Activated naive CD4-positive, alpha-beta T cell treated with anti-CD3 and anti-CD28 coated beads for 36 hours (primary cell): ENCODE measurements at regions not wholly inside any gene's neighbourhood (a gene's known extent, or its start where the extent isn't known, plus 50 kb on each side); places are given as distances from the start of the nearest gene placed in this dataset.
"Not testable (repeated sequence)": the region's sequence is repeated elsewhere in the genome, so short reads cannot be mapped to it uniquely, and the experiment has no call there.

Source experiments
- CTCF ChIA-PET: fragments of 350-600 bp; sonication (Branson Sonifier 250); formaldehyde crosslinking; loops from one replicate; lab custom pipeline; 2021; ENCODE audit warnings: antibody characterized with exemption; lab: Charles Lee
- DNase-seq: peaks from one replicate; pipeline ENCODE4 v3.0.0-alpha.2; 2020
- H3K27ac Mint-ChIP-seq: one replicate; pipeline ENCODE4 v1.8.0; 2021; ENCODE audit warnings: mild to moderate bottlenecking, mixed read lengths
- H3K27me3 Mint-ChIP-seq: one replicate; pipeline ENCODE4 v1.8.0; 2021; ENCODE audit warnings: low read depth, mixed read lengths
- H3K36me3 Mint-ChIP-seq: one replicate; pipeline ENCODE4 v1.8.0; 2021; ENCODE audit warnings: low read depth, mixed read lengths
- H3K4me1 Mint-ChIP-seq: one replicate; pipeline ENCODE4 v1.8.0; 2021; ENCODE audit warnings: low read depth, mixed read lengths
- H3K4me3 Mint-ChIP-seq: one replicate; pipeline ENCODE4 v1.8.0; 2021; ENCODE audit warnings: mild to moderate bottlenecking, moderate library complexity, mixed read lengths
- H3K9me3 Mint-ChIP-seq: one replicate; pipeline ENCODE4 v1.8.0; 2021; ENCODE audit warnings: mixed read lengths
- intact Hi-C: fragments of 100-400 bp; cut with micrococcal nuclease; formaldehyde crosslinking; loops from one replicate; pipeline ENCODE4 v1.15.1; 2023

- H3K4me1 Mint-ChIP-seq = peaks cover 7% of the 10 kb centered on the region
- peaks cover 9% of the 10 kb centered on the region for H3K9me3 Mint-ChIP-seq
- H3K27ac Mint-ChIP-seq = no peak overlapping the region
- no peak overlapping the region for H3K4me3 Mint-ChIP-seq
- H3K36me3 Mint-ChIP-seq = no peaks in the 10 kb centered on the region
- no peak for DNase-seq
- intact Hi-C loops = no loop called here
- CTCF ChIA-PET = no interaction called here
- peaks cover 17% of the 10 kb centered on the region for H3K27me3 Mint-ChIP-seq
Measured at GRCh38 chr7:92964141-92964540, 127.8 kb upstream of the CDK6 start.

GRCh38 chr7:92963566-92963965 lies 127.2 kb upstream of the CDK6 start:
- H3K9me3 Mint-ChIP-seq = peaks cover 9% of the 10 kb centered on the region
- H3K36me3 Mint-ChIP-seq = no peaks in the 10 kb centered on the region
- intact Hi-C loops = no loop called here
- peaks cover 15% of the 10 kb centered on the region for H3K27me3 Mint-ChIP-seq
- CTCF ChIA-PET = no interaction called here
- H3K4me1 Mint-ChIP-seq = peaks cover 3% of the 10 kb centered on the region
- no peak overlapping the region for H3K27ac Mint-ChIP-seq
- DNase-seq = no peak
- no peak overlapping the region for H3K4me3 Mint-ChIP-seq

GRCh38 chr7:92961961-92962360 lies 125.6 kb upstream of the CDK6 start:
- CTCF ChIA-PET = interaction anchor here (0.6 kb wide), 1 partner anchor 85 kb away, joined by 3 read pairs; no protein-coding TSS in a partner anchor
- H3K9me3 Mint-ChIP-seq = peaks cover 14% of the 10 kb centered on the region
- no peak for DNase-seq
- intact Hi-C loops = no loop called here
- no peak overlapping the region for H3K27ac Mint-ChIP-seq
- no peaks in the 10 kb centered on the region for H3K36me3 Mint-ChIP-seq
- H3K4me3 Mint-ChIP-seq = no peak overlapping the region
- peaks cover 23% of the 10 kb centered on the region for H3K27me3 Mint-ChIP-seq
- H3K4me1 Mint-ChIP-seq = peaks cover 9% of the 10 kb centered on the region

GRCh38 chr7:92956575-92956974 lies 120.2 kb upstream of the CDK6 start:
- CTCF ChIA-PET = no interaction called here
- H3K4me3 Mint-ChIP-seq = no peak overlapping the region
- no peak for DNase-seq
- intact Hi-C loops = no loop called here
- H3K27me3 Mint-ChIP-seq = peaks cover 23% of the 10 kb centered on the region
- H3K9me3 Mint-ChIP-seq = peaks cover 21% of the 10 kb centered on the region
- peaks cover 20% of the 10 kb centered on the region for H3K4me1 Mint-ChIP-seq
- no peak overlapping the region for H3K27ac Mint-ChIP-seq
- H3K36me3 Mint-ChIP-seq = no peaks in the 10 kb centered on the region

- H3K4me1 Mint-ChIP-seq = peaks cover 20% of the 10 kb centered on the region
- H3K27ac Mint-ChIP-seq = no peak overlapping the region
- CTCF ChIA-PET = no interaction called here
- DNase-seq = peak; percentile 41
- H3K4me3 Mint-ChIP-seq = no peak overlapping the region
- H3K9me3 Mint-ChIP-seq = peaks cover 17% of the 10 kb centered on the region
- H3K27me3 Mint-ChIP-seq = peaks cover 18% of the 10 kb centered on the region
- no peaks in the 10 kb centered on the region for H3K36me3 Mint-ChIP-seq
- intact Hi-C loops = no loop called here
Measured at GRCh38 chr7:92955081-92955480, 118.7 kb upstream of the CDK6 start.

- Mint-ChIP-seq H3K9me3 (peaks cover 13% of the 10 kb centered on the region), H3K4me1 (peaks cover 20% of the 10 kb centered on the region), H3K27ac (no peak overlapping the region), H3K4me3 (no peak overlapping the region), H3K27me3 (peaks cover 10% of the 10 kb centered on the region), H3K36me3 (no peaks in the 10 kb centered on the region)
- DNase-seq = no peak
- intact Hi-C loops = no loop called here
- CTCF ChIA-PET = no interaction called here
Measured at GRCh38 chr7:92953657-92954056, 117.3 kb upstream of the CDK6 start.

GRCh38 chr7:92949748-92950147 lies 113.4 kb upstream of the CDK6 start:
- Mint-ChIP-seq H3K4me1 (peaks cover 4% of the 10 kb centered on the region), H3K9me3 (no peaks in the 10 kb centered on the region), H3K4me3 (no peak overlapping the region), H3K36me3 (no peaks in the 10 kb centered on the region), H3K27ac (no peak overlapping the region), H3K27me3 (peaks cover under 1% of the 10 kb centered on the region)
- intact Hi-C loops = no loop called here
- no peak for DNase-seq
- CTCF ChIA-PET = interaction anchor here (0.7 kb wide), 1 partner anchor 23 kb away, joined by 3 read pairs; no protein-coding TSS in a partner anchor

GRCh38 chr7:92945840-92946239 lies 109.5 kb upstream of the CDK6 start:
- intact Hi-C loops = no loop called here
- DNase-seq = no peak
- no peak overlapping the region for H3K4me3 Mint-ChIP-seq
- no peaks in the 10 kb centered on the region for H3K36me3 Mint-ChIP-seq
- peaks cover 10% of the 10 kb centered on the region for H3K4me1 Mint-ChIP-seq
- H3K27ac Mint-ChIP-seq = no peak overlapping the region
- peaks cover 2% of the 10 kb centered on the region for H3K27me3 Mint-ChIP-seq
- H3K9me3 Mint-ChIP-seq = peaks cover 13% of the 10 kb centered on the region
- CTCF ChIA-PET = interaction anchor here (0.7 kb wide), 1 partner anchor 9 kb away, joined by 3 read pairs; no protein-coding TSS in a partner anchor

- Mint-ChIP-seq H3K4me3 (no peak overlapping the region), H3K36me3 (peaks cover 3% of the 10 kb centered on the region), H3K9me3 (peaks cover 20% of the 10 kb centered on the region), H3K4me1 (peaks cover 10% of the 10 kb centered on the region), H3K27me3 (peaks cover 2% of the 10 kb centered on the region), H3K27ac (no peak overlapping the region)
- DNase-seq = no peak
- CTCF ChIA-PET = no interaction called here
- intact Hi-C loops = no loop called here
Measured at GRCh38 chr7:92944633-92945032, 108.3 kb upstream of the CDK6 start.

GRCh38 chr7:92942706-92943105 lies 106.3 kb upstream of the CDK6 start:
- H3K36me3 Mint-ChIP-seq, H3K4me3 Mint-ChIP-seq, H3K27me3 Mint-ChIP-seq, H3K27ac Mint-ChIP-seq: not testable (repeated sequence)
- CTCF ChIA-PET = interaction anchor here (0.6 kb wide), 1 partner anchor 482 kb away, joined by 4 read pairs; no protein-coding TSS in a partner anchor
- intact Hi-C loops = loop anchor here (1.0 kb wide), 1 partner anchor 38 kb away; no protein-coding TSS in a partner anchor
- DNase-seq = peak; percentile 32
- Mint-ChIP-seq H3K9me3 (peaks cover 28% of the 10 kb centered on the region), H3K4me1 (peaks cover 10% of the 10 kb centered on the region)

- no peak for DNase-seq
- H3K4me3 Mint-ChIP-seq = no peak overlapping the region
- intact Hi-C loops = no loop called here
- H3K4me1 Mint-ChIP-seq = peaks cover 10% of the 10 kb centered on the region
- H3K9me3 Mint-ChIP-seq = peaks cover 28% of the 10 kb centered on the region
- CTCF ChIA-PET = no interaction called here
- H3K27me3 Mint-ChIP-seq = peaks cover 5% of the 10 kb centered on the region
- H3K27ac Mint-ChIP-seq = no peak overlapping the region
- H3K36me3 Mint-ChIP-seq = peaks cover 6% of the 10 kb centered on the region
Measured at GRCh38 chr7:92939666-92940360, 103.4 kb upstream of the CDK6 start.

- H3K27me3 Mint-ChIP-seq = peaks cover 9% of the 10 kb centered on the region
- no peaks in the 10 kb centered on the region for H3K36me3 Mint-ChIP-seq
- intact Hi-C loops = no loop called here
- no peak overlapping the region for H3K27ac Mint-ChIP-seq
- H3K4me1 Mint-ChIP-seq = no peaks in the 10 kb centered on the region
- H3K9me3 Mint-ChIP-seq = peaks cover 16% of the 10 kb centered on the region
- CTCF ChIA-PET = interaction anchor here (0.6 kb wide), 1 partner anchor 16 kb away, joined by 3 read pairs; no protein-coding TSS in a partner anchor
- no peak overlapping the region for H3K4me3 Mint-ChIP-seq
- no peak for DNase-seq
Measured at GRCh38 chr7:92934096-92934495, 97.7 kb upstream of the CDK6 start.

- Mint-ChIP-seq H3K27ac (no peak overlapping the region), H3K9me3 (peaks cover 12% of the 10 kb centered on the region), H3K27me3 (peaks cover 11% of the 10 kb centered on the region), H3K4me1 (no peaks in the 10 kb centered on the region), H3K36me3 (no peaks in the 10 kb centered on the region), H3K4me3 (no peak overlapping the region)
- intact Hi-C loops = no loop called here
- no peak for DNase-seq
- CTCF ChIA-PET = no interaction called here
Measured at GRCh38 chr7:92932450-92932849, 96.1 kb upstream of the CDK6 start.
